PFSK-1 (cell line): ENCODE measurements at regions not wholly inside any gene's neighbourhood (a gene's known extent, or its start where the extent isn't known, plus 50 kb on each side); places are given as distances from the start of the nearest gene placed in this dataset.

Experiments used
- FOXP2 ChIP-seq: optimal IDR thresholded peaks from 2 replicates; pipeline ENCODE3; 2011; ENCODE audit warnings: borderline replicate concordance, control low read depth, inconsistent platforms; ENCODE audit not compliant: insufficient read depth; ENCODE audit errors: extremely low read length, extremely low read depth
- POLR2AphosphoS5 ChIP-seq: IDR thresholded peaks from 2 replicates; pipeline ENCODE4 v1.6.1; 2012; ENCODE audit warnings: low read depth, mild to moderate bottlenecking, control low read depth, low read length, moderate library complexity
- TAF1 ChIP-seq: IDR thresholded peaks from 2 replicates; pipeline ENCODE4 v1.6.1; 2012; ENCODE audit warnings: low read length, control low read depth, borderline replicate concordance; ENCODE audit not compliant: insufficient read depth
- TF ChIP-seq, protein P1 (sequence below), 2 experiments: IDR thresholded peaks; 2 replicates each; pipeline versions ENCODE4 v1.6.1 to v1.8.0; 2011 to 2012; ENCODE audit warnings: low read depth in 2 of 2, low read length in 2 of 2, control low read depth in 1 of 2, inconsistent platforms in 1 of 2, mild to moderate bottlenecking in 1 of 2, moderate library complexity in 1 of 2; ENCODE audit not compliant: insufficient read depth in 1 of 2

DNA sequence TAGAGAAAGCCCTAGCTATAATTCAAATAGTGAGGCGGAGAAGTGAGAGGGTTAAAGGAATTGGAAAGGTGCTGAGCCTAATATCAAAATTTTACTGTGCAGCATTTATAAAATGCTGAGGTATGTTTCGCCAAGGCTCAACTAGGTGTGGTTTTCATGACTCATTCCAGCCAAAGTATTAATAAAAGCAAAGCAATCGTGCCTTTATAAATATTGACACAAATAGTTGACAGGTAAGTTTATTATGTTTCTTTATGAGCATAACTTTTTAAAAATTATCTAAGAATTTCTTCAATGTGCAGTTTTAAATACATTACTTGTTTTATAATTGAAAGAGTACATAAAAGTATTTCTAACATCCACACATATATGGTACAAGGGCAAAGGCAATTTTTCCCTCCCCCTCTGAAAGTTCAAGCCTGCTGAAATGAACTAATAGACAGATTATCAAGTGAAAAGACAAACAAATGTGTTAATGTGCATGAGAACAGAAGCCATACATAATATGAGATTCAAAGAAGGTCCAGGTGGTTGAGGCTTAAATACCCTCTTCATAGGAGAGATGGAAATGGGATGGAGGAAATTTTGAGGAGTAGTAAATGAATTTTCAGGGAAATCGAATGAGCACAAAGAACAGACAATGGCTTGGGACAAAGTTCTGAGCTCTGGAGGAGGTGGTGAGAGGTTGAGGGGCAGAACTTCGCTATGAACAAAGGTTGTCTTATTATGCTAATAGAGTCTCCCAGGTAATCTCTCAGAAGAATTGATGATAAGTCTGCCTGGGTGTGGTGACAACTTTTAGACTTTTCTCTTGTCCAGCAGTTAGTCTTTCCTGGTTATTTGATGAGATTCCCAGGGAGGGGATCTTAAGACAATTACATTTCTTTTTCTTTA is 326.5 kb downstream of the BUD13 start:
- TF ChIP-seq POLR2AphosphoS5 (no peak), TAF1 (no peak), FOXP2 (no peak)
- TF ChIP-seq, protein P1, sequence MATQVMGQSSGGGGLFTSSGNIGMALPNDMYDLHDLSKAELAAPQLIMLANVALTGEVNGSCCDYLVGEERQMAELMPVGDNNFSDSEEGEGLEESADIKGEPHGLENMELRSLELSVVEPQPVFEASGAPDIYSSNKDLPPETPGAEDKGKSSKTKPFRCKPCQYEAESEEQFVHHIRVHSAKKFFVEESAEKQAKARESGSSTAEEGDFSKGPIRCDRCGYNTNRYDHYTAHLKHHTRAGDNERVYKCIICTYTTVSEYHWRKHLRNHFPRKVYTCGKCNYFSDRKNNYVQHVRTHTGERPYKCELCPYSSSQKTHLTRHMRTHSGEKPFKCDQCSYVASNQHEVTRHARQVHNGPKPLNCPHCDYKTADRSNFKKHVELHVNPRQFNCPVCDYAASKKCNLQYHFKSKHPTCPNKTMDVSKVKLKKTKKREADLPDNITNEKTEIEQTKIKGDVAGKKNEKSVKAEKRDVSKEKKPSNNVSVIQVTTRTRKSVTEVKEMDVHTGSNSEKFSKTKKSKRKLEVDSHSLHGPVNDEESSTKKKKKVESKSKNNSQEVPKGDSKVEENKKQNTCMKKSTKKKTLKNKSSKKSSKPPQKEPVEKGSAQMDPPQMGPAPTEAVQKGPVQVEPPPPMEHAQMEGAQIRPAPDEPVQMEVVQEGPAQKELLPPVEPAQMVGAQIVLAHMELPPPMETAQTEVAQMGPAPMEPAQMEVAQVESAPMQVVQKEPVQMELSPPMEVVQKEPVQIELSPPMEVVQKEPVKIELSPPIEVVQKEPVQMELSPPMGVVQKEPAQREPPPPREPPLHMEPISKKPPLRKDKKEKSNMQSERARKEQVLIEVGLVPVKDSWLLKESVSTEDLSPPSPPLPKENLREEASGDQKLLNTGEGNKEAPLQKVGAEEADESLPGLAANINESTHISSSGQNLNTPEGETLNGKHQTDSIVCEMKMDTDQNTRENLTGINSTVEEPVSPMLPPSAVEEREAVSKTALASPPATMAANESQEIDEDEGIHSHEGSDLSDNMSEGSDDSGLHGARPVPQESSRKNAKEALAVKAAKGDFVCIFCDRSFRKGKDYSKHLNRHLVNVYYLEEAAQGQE (IDR thresholded peaks at IDR 0.05; ENCODE audit: insufficient read depth in 1 of 2, low read depth in 2 of 2, low read length in 2 of 2) = no peak
